ENCODE measurements at regions not wholly inside any gene's neighbourhood (a gene's known extent, or its start where the extent isn't known, plus 50 kb on each side); places are given as distances from the start of the nearest gene placed in this dataset.

DNA sequence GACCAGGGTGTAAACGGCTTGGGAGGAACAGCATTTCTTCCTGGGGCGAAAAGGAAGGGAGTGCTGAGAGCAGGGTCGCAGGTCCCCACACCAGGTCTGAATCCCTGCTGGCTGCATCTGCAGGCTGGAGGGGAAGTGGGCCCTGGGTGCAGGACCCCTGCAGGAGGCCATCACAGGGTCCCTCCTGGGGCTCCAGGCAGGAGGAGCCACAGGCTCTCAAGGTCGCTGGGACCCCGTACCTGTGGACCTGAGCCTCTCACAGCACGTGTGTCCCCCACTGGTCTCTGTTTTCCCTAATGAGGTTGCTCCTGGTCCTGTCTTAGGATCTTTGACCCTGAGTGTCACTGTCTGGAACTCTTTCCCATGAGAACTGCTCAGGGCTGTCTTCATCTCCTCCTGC, 147.8 kb upstream of the ZNF236 start (continued):
- TF ChIP-seq, protein P1, sequence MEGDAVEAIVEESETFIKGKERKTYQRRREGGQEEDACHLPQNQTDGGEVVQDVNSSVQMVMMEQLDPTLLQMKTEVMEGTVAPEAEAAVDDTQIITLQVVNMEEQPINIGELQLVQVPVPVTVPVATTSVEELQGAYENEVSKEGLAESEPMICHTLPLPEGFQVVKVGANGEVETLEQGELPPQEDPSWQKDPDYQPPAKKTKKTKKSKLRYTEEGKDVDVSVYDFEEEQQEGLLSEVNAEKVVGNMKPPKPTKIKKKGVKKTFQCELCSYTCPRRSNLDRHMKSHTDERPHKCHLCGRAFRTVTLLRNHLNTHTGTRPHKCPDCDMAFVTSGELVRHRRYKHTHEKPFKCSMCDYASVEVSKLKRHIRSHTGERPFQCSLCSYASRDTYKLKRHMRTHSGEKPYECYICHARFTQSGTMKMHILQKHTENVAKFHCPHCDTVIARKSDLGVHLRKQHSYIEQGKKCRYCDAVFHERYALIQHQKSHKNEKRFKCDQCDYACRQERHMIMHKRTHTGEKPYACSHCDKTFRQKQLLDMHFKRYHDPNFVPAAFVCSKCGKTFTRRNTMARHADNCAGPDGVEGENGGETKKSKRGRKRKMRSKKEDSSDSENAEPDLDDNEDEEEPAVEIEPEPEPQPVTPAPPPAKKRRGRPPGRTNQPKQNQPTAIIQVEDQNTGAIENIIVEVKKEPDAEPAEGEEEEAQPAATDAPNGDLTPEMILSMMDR (IDR thresholded peaks at IDR 0.05; ENCODE audit: control extremely low read depth in 1 of 3, insufficient read depth in 1 of 3, low read depth in 1 of 3, low read length in 3 of 3) = no peak
- no peak for TF ChIP-seq FOSL1 (IDR thresholded peaks at IDR 0.05; ENCODE audit: insufficient read depth, low read depth, low read length)

Data from H1 (cell line).